HEK293T (cell line): ENCODE measurements at regions not wholly inside any gene's neighbourhood (a gene's known extent, or its start where the extent isn't known, plus 50 kb on each side); places are given as distances from the start of the nearest gene placed in this dataset.

Experiments used
- CTCF ChIA-PET: fragments of 350-600 bp; formaldehyde crosslinking; extraction: SDS; loops from one replicate; lab custom pipeline; 2021; ENCODE audit warnings: antibody characterized with exemption, inconsistent platforms; lab: Yijun Ruan, JAX
- POLR2A ChIA-PET: fragments of 350-600 bp; formaldehyde crosslinking; extraction: SDS; loops from one replicate; lab custom pipeline; 2020; ENCODE audit warnings: antibody characterized with exemption, inconsistent platforms; lab: Yijun Ruan, JAX
- DNase-seq: peaks from one replicate; pipeline ENCODE4 v3.0.0; 2012; ENCODE audit warnings: mixed read lengths; ENCODE audit errors: extremely low spot score
- ARNT ChIP-seq: fragments of 450-650 bp; IDR thresholded peaks from 2 replicates; pipeline ENCODE4 v1.6.1; 2017; ENCODE audit warnings: mild to moderate bottlenecking
- BHLHE40 ChIP-seq: fragments of 450-650 bp; IDR thresholded peaks from 2 replicates; pipeline ENCODE4 v1.6.1; 2016; ENCODE audit warnings: mild to moderate bottlenecking, moderate library complexity, borderline replicate concordance
- CTBP1 ChIP-seq: fragments of 450-650 bp; IDR thresholded peaks from 2 replicates; pipeline ENCODE4 v1.6.1; 2016; ENCODE audit warnings: borderline replicate concordance
- ELF4 ChIP-seq: fragments of 450-650 bp; IDR thresholded peaks from 2 replicates; pipeline ENCODE4 v1.6.1; 2017; ENCODE audit warnings: antibody characterized with exemption
- FOXA1 ChIP-seq: fragments of 450-650 bp; IDR thresholded peaks from 2 replicates; pipeline ENCODE4 v1.6.1; 2016; ENCODE audit warnings: mild to moderate bottlenecking
- FOXK2 ChIP-seq: fragments of 450-650 bp; IDR thresholded peaks from 2 replicates; pipeline ENCODE4 v1.6.1; 2016; ENCODE audit warnings: mild to moderate bottlenecking
- FOXM1 ChIP-seq: fragments of 450-650 bp; IDR thresholded peaks from 2 replicates; pipeline ENCODE4 v1.6.1; 2017; ENCODE audit warnings: mild to moderate bottlenecking, borderline replicate concordance
- HDGF ChIP-seq: fragments of 450-650 bp; IDR thresholded peaks from 2 replicates; pipeline ENCODE4 v1.6.1; 2017; ENCODE audit warnings: antibody characterized with exemption, borderline replicate concordance
- L3MBTL2 ChIP-seq: fragments of 450-650 bp; conservative IDR thresholded peaks from 2 replicates; pipeline ENCODE4 v1.6.1; 2016; ENCODE audit warnings: mild to moderate bottlenecking
- LEF1 ChIP-seq: fragments of 450-650 bp; IDR thresholded peaks from 2 replicates; pipeline ENCODE4 v1.6.1; 2017; ENCODE audit warnings: mild to moderate bottlenecking, borderline replicate concordance
- NFRKB ChIP-seq: fragments of 450-650 bp; IDR thresholded peaks from 2 replicates; pipeline ENCODE4 v1.6.1; 2016; ENCODE audit warnings: mild to moderate bottlenecking, moderate library complexity
- PKNOX1 ChIP-seq: fragments of 450-650 bp; IDR thresholded peaks from 2 replicates; pipeline ENCODE4 v1.6.1; 2016
- SP1 ChIP-seq: fragments of 450-650 bp; IDR thresholded peaks from 2 replicates; pipeline ENCODE4 v1.6.1; 2017
- SUZ12 ChIP-seq: fragments of 450-650 bp; IDR thresholded peaks from 2 replicates; pipeline ENCODE4 v1.6.1; 2016; ENCODE audit warnings: mild to moderate bottlenecking
- TARDBP ChIP-seq: fragments of 450-650 bp; IDR thresholded peaks from 2 replicates; pipeline ENCODE4 v1.6.1; 2016
- ZNF384 ChIP-seq: fragments of 450-650 bp; IDR thresholded peaks from 2 replicates; pipeline ENCODE4 v1.6.1; 2016

DNA sequence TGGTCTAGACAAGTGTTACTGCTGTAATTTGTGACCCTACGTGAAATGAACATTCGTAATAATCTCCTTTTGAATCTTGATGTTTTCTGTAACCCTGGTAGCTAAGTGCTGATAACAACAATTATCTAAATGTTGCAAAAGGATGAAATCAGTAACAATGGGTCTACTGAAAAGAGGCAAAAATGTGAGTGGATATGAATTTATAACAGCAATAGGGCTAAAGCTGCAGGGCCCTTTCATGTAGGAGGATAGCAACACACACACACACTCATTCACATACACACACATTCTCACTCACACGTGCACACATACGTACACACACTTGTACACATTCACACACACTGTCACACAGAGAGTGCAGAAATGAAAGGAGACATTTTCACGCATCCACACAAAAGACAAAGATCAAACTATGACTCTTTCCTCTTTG lies 200.8 kb upstream of the NEBL start:
- DNase-seq: no peak
- ChIA-PET CTCF (no interaction called here), POLR2A (no interaction called here)
- TF ChIP-seq L3MBTL2 (no peak), NFRKB (no peak), LEF1 (no peak), BHLHE40 (no peak), FOXA1 (no peak)

GRCh38 chr10:21095494-21096055 lies 198.5 kb upstream of the NEBL start:
- DNase-seq: no peak
- POLR2A ChIA-PET: interaction anchor here (1.1 kb wide), 1 partner anchor 12 kb away, joined by 3 read pairs; no protein-coding TSS in a partner anchor
- TF ChIP-seq CTBP1 (no peak), FOXA1 (no peak)
- CTCF ChIA-PET: no interaction called here

- POLR2A ChIA-PET: interaction anchor here (1.1 kb wide), 1 partner anchor 12 kb away, joined by 3 read pairs; no protein-coding TSS in a partner anchor
- CTCF ChIA-PET: no interaction called here
- TF ChIP-seq SUZ12: no peak
- no peak for TF ChIP-seq ZNF384
- no peak for DNase-seq
Measured at GRCh38 chr10:21095073-21095472, 198.0 kb upstream of the NEBL start.

GRCh38 chr10:21092683-21093524 lies 195.8 kb upstream of the NEBL start:
- no peak for DNase-seq
- CTCF ChIA-PET: no interaction called here
- POLR2A ChIA-PET: no interaction called here
- no peak for TF ChIP-seq CTBP1
- no peak for TF ChIP-seq LEF1
- TF ChIP-seq SP1: no peak
- TF ChIP-seq SUZ12: no peak
- no peak for TF ChIP-seq FOXA1
- no peak for TF ChIP-seq ELF4
- TF ChIP-seq FOXK2: no peak
- no peak for TF ChIP-seq L3MBTL2
- no peak for TF ChIP-seq HDGF
- TF ChIP-seq ARNT: no peak
- TF ChIP-seq PKNOX1: no peak
- TF ChIP-seq TARDBP: no peak
- no peak for TF ChIP-seq NFRKB
- TF ChIP-seq ZNF384: no peak

GRCh38 chr10:21090609-21091082 lies 193.5 kb upstream of the NEBL start:
- POLR2A ChIA-PET: no interaction called here
- CTCF ChIA-PET: no interaction called here
- no peak for TF ChIP-seq FOXK2
- no peak for TF ChIP-seq BHLHE40
- TF ChIP-seq TARDBP: no peak
- TF ChIP-seq L3MBTL2: no peak
- no peak for TF ChIP-seq SP1
- TF ChIP-seq FOXM1: no peak
- no peak for TF ChIP-seq NFRKB
- no peak for TF ChIP-seq ZNF384
- TF ChIP-seq ARNT: no peak
- no peak for TF ChIP-seq PKNOX1
- TF ChIP-seq ELF4: no peak
- no peak for TF ChIP-seq LEF1
- TF ChIP-seq HDGF: no peak
- TF ChIP-seq FOXA1: no peak
- no peak for TF ChIP-seq SUZ12
- TF ChIP-seq CTBP1: no peak
- no peak for DNase-seq

DNA sequence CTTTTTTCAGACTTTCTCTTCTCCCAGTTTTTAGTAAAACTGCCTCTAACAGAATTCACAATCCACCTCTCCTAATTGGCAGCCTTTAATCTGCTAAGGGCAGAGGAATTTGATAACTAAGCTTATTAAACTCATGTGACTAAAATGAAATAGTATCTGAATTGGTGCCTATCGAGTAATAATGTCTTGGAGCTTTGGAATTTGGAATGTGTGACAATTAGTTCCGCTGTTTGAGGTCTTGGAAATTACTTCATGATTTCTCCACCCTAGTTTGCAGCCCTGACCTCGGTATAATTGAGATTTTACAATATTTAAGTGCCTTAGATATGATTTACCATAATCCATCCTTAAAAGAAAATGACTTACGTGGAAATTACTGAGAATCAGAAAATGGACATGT lies 190.4 kb upstream of the NEBL start:
- ChIA-PET CTCF (interaction anchor here (0.6 kb wide), 1 partner anchor 86 kb away, joined by 7 read pairs; no protein-coding TSS in a partner anchor), POLR2A (no interaction called here)
- no peak for TF ChIP-seq FOXA1
- TF ChIP-seq LEF1: no peak
- no peak for TF ChIP-seq ARNT
- TF ChIP-seq FOXM1: no peak
- TF ChIP-seq PKNOX1: no peak
- TF ChIP-seq L3MBTL2: no peak
- no peak for TF ChIP-seq ELF4
- no peak for DNase-seq

- POLR2A ChIA-PET: no interaction called here
- no peak for DNase-seq
- TF ChIP-seq SUZ12 (no peak), NFRKB (no peak), BHLHE40 (no peak), FOXA1 (no peak)
- CTCF ChIA-PET: no interaction called here
Measured at GRCh38 chr10:21084700-21085099, 187.6 kb upstream of the NEBL start.
